ENCODE measurements at regions not wholly inside any gene's neighbourhood (a gene's known extent, or its start where the extent isn't known, plus 50 kb on each side); places are given as distances from the start of the nearest gene placed in this dataset.

- no peaks in the 10 kb centered on the region for H3K4me1 ChIP-seq (ENCODE audit: insufficient read depth, low read length)
- H3K27ac ChIP-seq (ENCODE audit: extremely low read length, insufficient read depth, low read length) = no peak overlapping the region
- in situ Hi-C loops (cut with HindIII; ENCODE audit: extremely low pct_ligation_motif_present, low pct_unique_long_range_greater_than_20kb) = no loop called here
- ChIA-PET CTCF (ENCODE audit: low intra/inter-chr PET ratio, low total read pairs) (no interaction called here), POLR2A (no interaction called here)
- intact Hi-C loops (cut with micrococcal nuclease; ENCODE audit: unreplicated experiment) = no loop called here
- H3K27me3 ChIP-seq (ENCODE audit: control insufficient read depth in 1 of 2, insufficient read depth in 2 of 2, low read length in 2 of 2) = no peaks in the 10 kb centered on the region
- H3K36me3 ChIP-seq (replicated peaks in 1 of 2; ENCODE audit: control insufficient read depth in 1 of 2, insufficient read depth in 2 of 2, low read length in 2 of 2) = no peaks in the 10 kb centered on the region
- FAIRE-seq = no peak
- no peaks in the 10 kb centered on the region for H3K9me3 ChIP-seq (ENCODE audit: low read length)
- H4K20me1 ChIP-seq (ENCODE audit: insufficient read depth, low read length) = no peaks in the 10 kb centered on the region
- no peak overlapping the region for H3K9ac ChIP-seq (ENCODE audit: insufficient read depth, low read depth, low read length)
- ATAC-seq = no peak
- H3K4me3 ChIP-seq (replicated peaks in 1 of 3; ENCODE audit: insufficient read depth in 1 of 3, low read depth in 2 of 3, low read length in 3 of 3) = no peak overlapping the region
- 35% methylated on average over 4 of the region's 4 CpGs for WGBS (ENCODE audit: low lambda C conversion rate)
- H3K79me2 ChIP-seq (ENCODE audit: insufficient read depth, low read length) = no peaks in the 10 kb centered on the region
- H2AFZ ChIP-seq (ENCODE audit: low read length) = no peak overlapping the region
- BruUV-seq (replicated peaks) = no TSS peak
- DNase-seq (ENCODE audit: low spot score) = no peak
- no peak overlapping the region for H3K4me2 ChIP-seq (ENCODE audit: low read depth, low read length)
- TF ChIP-seq ETS1 (CRISPR knock-in tag; IDR thresholded peaks at IDR 0.05) = no peak
Measured at GRCh38 chr6:145119081-145119480, 616.2 kb downstream of the EPM2A start.

- no peak overlapping the region for H2AFZ ChIP-seq (ENCODE audit: low read length)
- in situ Hi-C loops (cut with HindIII; ENCODE audit: extremely low pct_ligation_motif_present, low pct_unique_long_range_greater_than_20kb) (no loop called here), intact Hi-C loops (cut with micrococcal nuclease; ENCODE audit: unreplicated experiment) (no loop called here)
- no TSS peak for BruUV-seq (replicated peaks)
- no peak overlapping the region for H3K9ac ChIP-seq (ENCODE audit: insufficient read depth, low read depth, low read length)
- peaks cover 12% of the 10 kb centered on the region for H3K4me1 ChIP-seq (ENCODE audit: insufficient read depth, low read length)
- FAIRE-seq = no peak
- TF ChIP-seq SUZ12 (IDR thresholded peaks at IDR 0.05; ENCODE audit: low read depth, low read length) (no peak), ZNF772 (CRISPR knock-in tag; IDR thresholded peaks at IDR 0.05) (no peak), KMT2A (CRISPR knock-in tag; IDR thresholded peaks at IDR 0.05) (no peak), ZFYVE20 (CRISPR knock-in tag; IDR thresholded peaks at IDR 0.05; ENCODE audit: borderline replicate concordance, low read depth) (no peak)
- no peaks in the 10 kb centered on the region; a peak in 1 of 5 replicates for H3K27me3 ChIP-seq (ENCODE audit: control insufficient read depth in 1 of 2, insufficient read depth in 2 of 2, low read length in 2 of 2)
- ChIA-PET CTCF (ENCODE audit: low intra/inter-chr PET ratio, low total read pairs) (no interaction called here), POLR2A (no interaction called here)
- no peaks in the 10 kb centered on the region for H4K20me1 ChIP-seq (ENCODE audit: insufficient read depth, low read length)
- no peak for DNase-seq (ENCODE audit: low spot score)
- WGBS (ENCODE audit: low lambda C conversion rate) = 86% methylated on average over 2 of the region's 2 CpGs
- H3K9me3 ChIP-seq (ENCODE audit: low read length) = no peaks in the 10 kb centered on the region
- no peak overlapping the region for H3K27ac ChIP-seq (ENCODE audit: extremely low read length, insufficient read depth, low read length)
- no peaks in the 10 kb centered on the region for H3K36me3 ChIP-seq (replicated peaks in 1 of 2; ENCODE audit: control insufficient read depth in 1 of 2, insufficient read depth in 2 of 2, low read length in 2 of 2)
- no peak overlapping the region for H3K4me3 ChIP-seq (replicated peaks in 1 of 3; ENCODE audit: insufficient read depth in 1 of 3, low read depth in 2 of 3, low read length in 3 of 3)
- no peaks in the 10 kb centered on the region for H3K79me2 ChIP-seq (ENCODE audit: insufficient read depth, low read length)
- no peak for ATAC-seq
- no peak overlapping the region for H3K4me2 ChIP-seq (ENCODE audit: low read depth, low read length)
Measured at GRCh38 chr6:145132709-145133108, 602.6 kb downstream of the EPM2A start.

Measured in HepG2 (cell line).